Astrocyte (in vitro differentiated cells and primary cell): ENCODE measurements at regions not wholly inside any gene's neighbourhood (a gene's known extent, or its start where the extent isn't known, plus 50 kb on each side); places are given as distances from the start of the nearest gene placed in this dataset.

ENCODE experiments used
- CTCF ChIP-seq: IDR thresholded peaks from 2 replicates; pipeline ENCODE4 v1.5.1; 2011; ENCODE audit warnings: low read depth, mild to moderate bottlenecking, inconsistent platforms, low read length, moderate library complexity; ENCODE audit not compliant: insufficient read depth
- EZH2 ChIP-seq: IDR thresholded peaks from 2 replicates; pipeline ENCODE4 v1.6.1; 2012; ENCODE audit warnings: mild to moderate bottlenecking, low read length, inconsistent platforms; ENCODE audit not compliant: insufficient read depth

- TF ChIP-seq CTCF (no peak), EZH2 (no peak)
Observed at GRCh38 chr5:56460681-56461191, 227.6 kb upstream of the ANKRD55 start.
